ENCODE measurements at regions not wholly inside any gene's neighbourhood (a gene's known extent, or its start where the extent isn't known, plus 50 kb on each side); places are given as distances from the start of the nearest gene placed in this dataset.

- no peaks in the 10 kb centered on the region for H3K9me3 Mint-ChIP-seq
- DNase-seq (ENCODE audit: low spot score in 2 of 2): peak in 1 of 2 donors; percentile 11
- H3K27ac Mint-ChIP-seq (ENCODE audit: low read depth): no peak overlapping the region
- peak; percentile 71 for ATAC-seq (replicated peaks; ENCODE audit: extremely low read depth, poor library complexity, severe bottlenecking)
- no peaks in the 10 kb centered on the region for H3K36me3 Mint-ChIP-seq (ENCODE audit: insufficient read depth)
- H3K27me3 Mint-ChIP-seq: peaks cover 57% of the 10 kb centered on the region
- H3K4me3 Mint-ChIP-seq: peak overlapping the region; percentile 55
- H3K4me1 Mint-ChIP-seq: no peaks in the 10 kb centered on the region
Observed at GRCh38 chr1:50333595-50333974, 89.7 kb downstream of the DMRTA2 start.

GRCh38 chr1:50332941-50333594, 90.2 kb downstream of the DMRTA2 start:
- peak overlapping the region; percentile 55 for H3K4me3 Mint-ChIP-seq
- H3K27ac Mint-ChIP-seq (ENCODE audit: low read depth): no peak overlapping the region
- no peaks in the 10 kb centered on the region for H3K4me1 Mint-ChIP-seq
- H3K9me3 Mint-ChIP-seq: no peaks in the 10 kb centered on the region
- H3K27me3 Mint-ChIP-seq: peaks cover 62% of the 10 kb centered on the region
- DNase-seq (ENCODE audit: low spot score in 2 of 2): peak; percentile 23 to 25
- no peaks in the 10 kb centered on the region for H3K36me3 Mint-ChIP-seq (ENCODE audit: insufficient read depth)
- peak; percentile 63 for ATAC-seq (replicated peaks; ENCODE audit: extremely low read depth, poor library complexity, severe bottlenecking)

- peaks cover 41% of the 10 kb centered on the region for H3K27me3 Mint-ChIP-seq
- ATAC-seq (replicated peaks; ENCODE audit: extremely low read depth, poor library complexity, severe bottlenecking) (no peak), DNase-seq (ENCODE audit: low spot score in 2 of 2) (no peak)
- H3K36me3 Mint-ChIP-seq (ENCODE audit: insufficient read depth): peaks cover 2% of the 10 kb centered on the region
- H3K4me3 Mint-ChIP-seq: no peak overlapping the region
- H3K27ac Mint-ChIP-seq (ENCODE audit: low read depth): no peak overlapping the region
- H3K4me1 Mint-ChIP-seq: no peaks in the 10 kb centered on the region
- H3K9me3 Mint-ChIP-seq: no peaks in the 10 kb centered on the region
Observed at GRCh38 chr1:50329332-50329932, 93.8 kb downstream of the DMRTA2 start.

- DNase-seq (ENCODE audit: low spot score in 2 of 2): no peak
- Mint-ChIP-seq H3K27me3 (peaks cover 36% of the 10 kb centered on the region), H3K9me3 (no peaks in the 10 kb centered on the region), H3K4me3 (no peak overlapping the region), H3K27ac (ENCODE audit: low read depth) (no peak overlapping the region), H3K36me3 (ENCODE audit: insufficient read depth) (peaks cover 2% of the 10 kb centered on the region), H3K4me1 (no peaks in the 10 kb centered on the region)
- ATAC-seq (replicated peaks; ENCODE audit: extremely low read depth, poor library complexity, severe bottlenecking): no peak
Observed at GRCh38 chr1:50328552-50328951, 94.7 kb downstream of the DMRTA2 start.

- peaks cover 20% of the 10 kb centered on the region for H3K27me3 Mint-ChIP-seq
- no peak overlapping the region for H3K4me3 Mint-ChIP-seq
- peaks cover 2% of the 10 kb centered on the region for H3K36me3 Mint-ChIP-seq (ENCODE audit: insufficient read depth)
- H3K27ac Mint-ChIP-seq (ENCODE audit: low read depth): no peak overlapping the region
- no peak for DNase-seq (ENCODE audit: low spot score in 2 of 2)
- no peaks in the 10 kb centered on the region for H3K9me3 Mint-ChIP-seq
- no peaks in the 10 kb centered on the region for H3K4me1 Mint-ChIP-seq
- no peak for ATAC-seq (replicated peaks; ENCODE audit: extremely low read depth, poor library complexity, severe bottlenecking)
Observed at GRCh38 chr1:50326026-50326425, 97.2 kb downstream of the DMRTA2 start.

GRCh38 chr1:50322579-50322978, 100.7 kb downstream of the DMRTA2 start:
- no peaks in the 10 kb centered on the region for H3K27me3 Mint-ChIP-seq
- H3K27ac Mint-ChIP-seq (ENCODE audit: low read depth): no peak overlapping the region
- ATAC-seq (replicated peaks; ENCODE audit: extremely low read depth, poor library complexity, severe bottlenecking): no peak
- no peak for DNase-seq (ENCODE audit: low spot score in 2 of 2)
- H3K36me3 Mint-ChIP-seq (ENCODE audit: insufficient read depth): peaks cover 2% of the 10 kb centered on the region
- no peak overlapping the region for H3K4me3 Mint-ChIP-seq
- no peaks in the 10 kb centered on the region for H3K4me1 Mint-ChIP-seq
- no peaks in the 10 kb centered on the region for H3K9me3 Mint-ChIP-seq

- Mint-ChIP-seq H3K4me3 (no peak overlapping the region), H3K27me3 (peaks cover 10% of the 10 kb centered on the region), H3K36me3 (ENCODE audit: insufficient read depth) (no peaks in the 10 kb centered on the region), H3K9me3 (no peaks in the 10 kb centered on the region), H3K4me1 (no peaks in the 10 kb centered on the region), H3K27ac (ENCODE audit: low read depth) (no peak overlapping the region)
- DNase-seq (ENCODE audit: low spot score in 2 of 2) (no peak), ATAC-seq (replicated peaks; ENCODE audit: extremely low read depth, poor library complexity, severe bottlenecking) (no peak)
Observed at GRCh38 chr1:50318428-50318827, 104.8 kb downstream of the DMRTA2 start.

- peaks cover 24% of the 10 kb centered on the region for H3K27me3 Mint-ChIP-seq
- DNase-seq (ENCODE audit: low spot score in 2 of 2) (no peak), ATAC-seq (replicated peaks; ENCODE audit: extremely low read depth, poor library complexity, severe bottlenecking) (no peak)
- no peaks in the 10 kb centered on the region for H3K4me1 Mint-ChIP-seq
- no peak overlapping the region for H3K4me3 Mint-ChIP-seq
- no peaks in the 10 kb centered on the region for H3K36me3 Mint-ChIP-seq (ENCODE audit: insufficient read depth)
- H3K27ac Mint-ChIP-seq (ENCODE audit: low read depth): no peak overlapping the region
- H3K9me3 Mint-ChIP-seq: no peaks in the 10 kb centered on the region
Observed at GRCh38 chr1:50308878-50309277, 114.4 kb downstream of the DMRTA2 start.

- Mint-ChIP-seq H3K4me3 (no peak overlapping the region), H3K27me3 (peaks cover 27% of the 10 kb centered on the region), H3K9me3 (no peaks in the 10 kb centered on the region), H3K27ac (ENCODE audit: low read depth) (no peak overlapping the region), H3K36me3 (ENCODE audit: insufficient read depth) (no peaks in the 10 kb centered on the region), H3K4me1 (no peaks in the 10 kb centered on the region)
- ATAC-seq (replicated peaks; ENCODE audit: extremely low read depth, poor library complexity, severe bottlenecking) (no peak), DNase-seq (ENCODE audit: low spot score in 2 of 2) (no peak)
Observed at GRCh38 chr1:50305808-50306207, 117.4 kb downstream of the DMRTA2 start.

- Mint-ChIP-seq H3K27me3 (peaks cover 34% of the 10 kb centered on the region), H3K4me3 (no peak overlapping the region), H3K27ac (ENCODE audit: low read depth) (no peak overlapping the region), H3K4me1 (no peaks in the 10 kb centered on the region), H3K9me3 (no peaks in the 10 kb centered on the region), H3K36me3 (ENCODE audit: insufficient read depth) (no peaks in the 10 kb centered on the region)
- ATAC-seq (replicated peaks; ENCODE audit: extremely low read depth, poor library complexity, severe bottlenecking) (no peak), DNase-seq (ENCODE audit: low spot score in 2 of 2) (no peak)
Observed at GRCh38 chr1:50300297-50300696, 122.9 kb downstream of the DMRTA2 start.

- H3K27me3 Mint-ChIP-seq: peaks cover 20% of the 10 kb centered on the region
- H3K4me1 Mint-ChIP-seq: no peaks in the 10 kb centered on the region
- H3K4me3 Mint-ChIP-seq: no peak overlapping the region
- no peaks in the 10 kb centered on the region for H3K36me3 Mint-ChIP-seq (ENCODE audit: insufficient read depth)
- no peaks in the 10 kb centered on the region for H3K9me3 Mint-ChIP-seq
- no peak overlapping the region for H3K27ac Mint-ChIP-seq (ENCODE audit: low read depth)
- ATAC-seq (replicated peaks; ENCODE audit: extremely low read depth, poor library complexity, severe bottlenecking): no peak
- no peak for DNase-seq (ENCODE audit: low spot score in 2 of 2)
Observed at GRCh38 chr1:50295566-50295965, 127.7 kb downstream of the DMRTA2 start.

GRCh38 chr1:50292276-50292675, 131.0 kb downstream of the DMRTA2 start:
- Mint-ChIP-seq H3K9me3 (no peaks in the 10 kb centered on the region), H3K36me3 (ENCODE audit: insufficient read depth) (no peaks in the 10 kb centered on the region), H3K27me3 (peaks cover 28% of the 10 kb centered on the region), H3K4me1 (no peaks in the 10 kb centered on the region), H3K27ac (ENCODE audit: low read depth) (no peak overlapping the region), H3K4me3 (no peak overlapping the region)
- DNase-seq (ENCODE audit: low spot score in 2 of 2): no peak
- no peak for ATAC-seq (replicated peaks; ENCODE audit: extremely low read depth, poor library complexity, severe bottlenecking)

GRCh38 chr1:50289495-50289894, 133.7 kb downstream of the DMRTA2 start:
- H3K4me3 Mint-ChIP-seq: no peak overlapping the region
- DNase-seq (ENCODE audit: low spot score in 2 of 2) (no peak), ATAC-seq (replicated peaks; ENCODE audit: extremely low read depth, poor library complexity, severe bottlenecking) (no peak)
- H3K36me3 Mint-ChIP-seq (ENCODE audit: insufficient read depth): no peaks in the 10 kb centered on the region
- H3K4me1 Mint-ChIP-seq: no peaks in the 10 kb centered on the region
- peaks cover 28% of the 10 kb centered on the region for H3K27me3 Mint-ChIP-seq
- no peak overlapping the region for H3K27ac Mint-ChIP-seq (ENCODE audit: low read depth)
- H3K9me3 Mint-ChIP-seq: no peaks in the 10 kb centered on the region
